ENCODE measurements at regions not wholly inside any gene's neighbourhood (a gene's known extent, or its start where the extent isn't known, plus 50 kb on each side); places are given as distances from the start of the nearest gene placed in this dataset.

- TF ChIP-seq CTCF (IDR thresholded peaks at IDR 0.05; ENCODE audit: low read depth, low read length, poor library complexity, severe bottlenecking) = no peak
- TF ChIP-seq EZH2phosphoT487 (IDR thresholded peaks at IDR 0.05; ENCODE audit: borderline replicate concordance, low read length) = no peak
Measured at GRCh38 chr2:153098073-153098472, 379.7 kb downstream of the ARL6IP6 start.

Measured in DOHH2 (cell line).